GM23338 (cell line): ENCODE measurements at regions not wholly inside any gene's neighbourhood (a gene's known extent, or its start where the extent isn't known, plus 50 kb on each side); places are given as distances from the start of the nearest gene placed in this dataset.

Source experiments
- ATAC-seq: fragments of 200-7000 bp; cut with Tn5 transposase; 3 replicates; pipeline ENCODE4 v1.9.1; 2020
- DNase-seq: peaks from one replicate; pipeline ENCODE4 v3.0.0-alpha.2; 2015; ENCODE audit warnings: low spot score
- H2AFZ ChIP-seq: fragments of 200-600 bp; sonication (generic); 2 replicates; pipeline ENCODE4 v1.8.0; 2016; ENCODE audit warnings: antibody characterized with exemption, mild to moderate bottlenecking, moderate library complexity
- H3F3A ChIP-seq: fragments of 200-600 bp; sonication (generic); replicated peaks from 2 replicates; pipeline ENCODE4 v1.8.0; 2017; ENCODE audit warnings: antibody characterized with exemption, mixed run types, low read depth
- H3K27ac ChIP-seq: fragments of 200-600 bp; sonication (generic); 2 replicates; pipeline ENCODE4 v1.6.1; 2016; ENCODE audit warnings: low read depth
- H3K27me3 ChIP-seq: fragments of 200-600 bp; sonication (generic); 2 replicates; pipeline ENCODE4 v1.8.0; 2016; ENCODE audit warnings: mild to moderate bottlenecking, mixed run types, moderate library complexity; ENCODE audit not compliant: insufficient read depth
- H3K36me3 ChIP-seq: fragments of 200-600 bp; sonication (generic); 2 replicates; pipeline ENCODE4 v1.8.0; 2016; ENCODE audit warnings: mild to moderate bottlenecking; ENCODE audit not compliant: insufficient read depth
- H3K4me1 ChIP-seq: fragments of 200-600 bp; sonication (generic); 2 replicates; pipeline ENCODE4 v1.8.0; 2016; ENCODE audit warnings: mild to moderate bottlenecking, moderate library complexity; ENCODE audit not compliant: insufficient read depth
- H3K4me2 ChIP-seq: fragments of 200-600 bp; sonication (generic); 2 replicates; pipeline ENCODE4 v1.7.1; 2017; ENCODE audit warnings: mixed run types
- H3K4me3 ChIP-seq: fragments of 200-600 bp; sonication (generic); 2 replicates; pipeline ENCODE4 v1.6.1; 2016; ENCODE audit warnings: mixed run types
- H3K79me2 ChIP-seq: fragments of 200-600 bp; sonication (generic); replicated peaks from 2 replicates; pipeline ENCODE4 v1.8.0; 2017; ENCODE audit warnings: mild to moderate bottlenecking; ENCODE audit not compliant: insufficient read depth
- H3K9me2 ChIP-seq: fragments of 200-600 bp; sonication (generic); 2 replicates; pipeline ENCODE4 v1.8.0; 2017; ENCODE audit not compliant: insufficient read depth
- H4K20me1 ChIP-seq: fragments of 200-600 bp; sonication (generic); replicated peaks from 2 replicates; pipeline ENCODE4 v1.8.0; 2017; ENCODE audit warnings: mild to moderate bottlenecking; ENCODE audit not compliant: insufficient read depth
- H3K27ac Mint-ChIP-seq: 2 replicates; pipeline ENCODE4 v1.8.0; 2020; ENCODE audit warnings: inconsistent platforms, mild to moderate bottlenecking, moderate library complexity, mixed read lengths
- H3K27me3 Mint-ChIP-seq: 3 replicates; pipeline ENCODE4 v1.8.0; 2022; ENCODE audit warnings: low read depth, mild to moderate bottlenecking, moderate library complexity, mixed read lengths, inconsistent platforms; ENCODE audit not compliant: insufficient read depth, poor library complexity
- H3K36me3 Mint-ChIP-seq: 3 replicates; pipeline ENCODE4 v1.8.0; 2021; ENCODE audit warnings: low read depth, mild to moderate bottlenecking, inconsistent platforms, moderate library complexity, mixed read lengths
- H3K4me1 Mint-ChIP-seq: 3 replicates; pipeline ENCODE4 v1.8.0; 2020; ENCODE audit warnings: mild to moderate bottlenecking, inconsistent platforms, mixed read lengths
- H3K4me3 Mint-ChIP-seq: 3 replicates; pipeline ENCODE4 v1.8.0; 2021; ENCODE audit warnings: moderate library complexity, mild to moderate bottlenecking, inconsistent platforms, mixed read lengths
- H3K9me3 Mint-ChIP-seq: 3 replicates; pipeline ENCODE4 v1.8.0; 2020; ENCODE audit warnings: moderate library complexity, mild to moderate bottlenecking, inconsistent platforms, mixed read lengths
- CREB1 ChIP-seq: fragments of 250-450 bp; sonication (Bioruptor Pico); IDR thresholded peaks from 2 replicates; pipeline ENCODE4 v1.5.0; 2020; ENCODE audit warnings: low read depth, mild to moderate bottlenecking, moderate library complexity
- EZH2 ChIP-seq: fragments of 200-600 bp; sonication (generic); IDR thresholded peaks from one replicate; pipeline ENCODE4 v1.8.0; 2017; ENCODE audit warnings: antibody characterized with exemption, mild to moderate bottlenecking, low read depth; ENCODE audit not compliant: unreplicated experiment
- EZH2phosphoT487 ChIP-seq: fragments of 200-600 bp; sonication (generic); IDR thresholded peaks from one replicate; pipeline ENCODE4 v1.8.1; 2018; ENCODE audit warnings: antibody characterized with exemption; ENCODE audit not compliant: unreplicated experiment
- POLR2AphosphoS5 ChIP-seq: IDR thresholded peaks from 2 replicates; pipeline ENCODE4 v1.6.1; 2016; ENCODE audit warnings: antibody characterized with exemption, low read depth
- ZNF114 ChIP-seq: fragments of 250-450 bp; sonication (Bioruptor Pico); IDR thresholded peaks from 2 replicates; pipeline ENCODE4 v1.5.0; 2020; ENCODE audit warnings: mild to moderate bottlenecking, moderate library complexity
- ZNF462 ChIP-seq: fragments of 250-450 bp; sonication (Bioruptor Pico); IDR thresholded peaks from 2 replicates; pipeline ENCODE4 v1.5.0; 2020; ENCODE audit warnings: mild to moderate bottlenecking, moderate library complexity
- TF ChIP-seq, protein P1 (sequence below): IDR thresholded peaks from one replicate; pipeline ENCODE4 v1.6.1; 2018; ENCODE audit warnings: antibody characterized with exemption; ENCODE audit not compliant: unreplicated experiment
- TF ChIP-seq, protein P2 (sequence below): IDR thresholded peaks from 2 replicates; pipeline ENCODE4 v1.6.1; 2016; ENCODE audit warnings: antibody characterized with exemption

- no peak for TF ChIP-seq ZNF462 (CRISPR knock-in tag)
Measured at GRCh38 chr20:48458003-48458377, 369.8 kb downstream of the PREX1 start (continued).

DNA sequence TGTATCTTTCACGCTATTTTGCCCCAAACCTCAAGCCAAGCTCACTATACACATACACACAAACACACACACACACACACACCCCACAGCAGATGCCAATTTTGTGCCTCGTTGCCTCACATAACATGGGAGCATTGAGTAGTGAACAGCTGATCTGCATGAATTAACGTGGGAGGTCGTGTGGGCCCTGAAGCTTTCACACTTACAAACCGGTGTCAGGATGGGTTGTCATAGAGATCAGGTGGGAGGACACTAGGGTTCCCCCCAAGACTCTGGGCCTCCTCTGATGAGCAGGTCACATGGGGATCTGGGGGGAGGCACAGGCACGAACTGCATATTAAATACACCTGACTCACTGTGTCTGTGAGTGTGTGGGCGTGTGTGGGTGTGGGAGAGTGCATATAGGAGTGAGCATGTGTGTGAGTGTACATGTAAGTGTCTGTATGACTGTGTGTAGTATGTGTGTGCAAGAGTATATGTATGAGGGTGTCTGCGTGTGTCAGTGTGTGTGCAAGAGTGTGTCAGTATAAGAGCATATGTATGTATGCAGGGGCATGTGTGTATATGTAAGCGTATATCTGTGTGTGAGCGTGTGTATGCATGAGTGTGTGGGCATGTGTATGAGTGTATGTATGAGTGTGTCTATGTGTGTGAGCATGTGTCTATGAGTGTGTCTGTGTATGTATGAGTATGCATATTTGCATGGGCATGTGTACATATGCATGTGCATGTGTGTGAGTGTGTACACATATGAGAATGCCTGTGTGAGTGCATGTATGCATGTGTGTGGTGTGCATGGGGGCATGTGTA is 370.4 kb downstream of the PREX1 start:
- peak overlapping the region; percentile 1; the same call in 1 of the 2 replicates for H3K27ac Mint-ChIP-seq
- Histone ChIP-seq H3K4me1 (peaks cover 10% of the 10 kb centered on the region), H3K79me2 (no peaks in the 10 kb centered on the region), H3K4me3 (no peak overlapping the region), H2AFZ (no peak overlapping the region), H3F3A (no peaks in the 10 kb centered on the region), H3K27ac (no peak overlapping the region), H3K9me2 (no peaks in the 10 kb centered on the region), H3K36me3 (no peaks in the 10 kb centered on the region), H3K4me2 (no peak overlapping the region), H4K20me1 (no peaks in the 10 kb centered on the region), H3K27me3 (no peaks in the 10 kb centered on the region)
- H3K36me3 Mint-ChIP-seq: no peaks in the 10 kb centered on the region
- DNase-seq (no peak), ATAC-seq (no peak)
- H3K9me3 Mint-ChIP-seq: no peaks in the 10 kb centered on the region
- no peak overlapping the region for H3K4me3 Mint-ChIP-seq
- TF ChIP-seq CREB1 (CRISPR knock-in tag) (no peak), POLR2AphosphoS5 (no peak), ZNF114 (CRISPR knock-in tag) (no peak), EZH2 (no peak), EZH2phosphoT487 (no peak)
- TF ChIP-seq, protein P1, sequence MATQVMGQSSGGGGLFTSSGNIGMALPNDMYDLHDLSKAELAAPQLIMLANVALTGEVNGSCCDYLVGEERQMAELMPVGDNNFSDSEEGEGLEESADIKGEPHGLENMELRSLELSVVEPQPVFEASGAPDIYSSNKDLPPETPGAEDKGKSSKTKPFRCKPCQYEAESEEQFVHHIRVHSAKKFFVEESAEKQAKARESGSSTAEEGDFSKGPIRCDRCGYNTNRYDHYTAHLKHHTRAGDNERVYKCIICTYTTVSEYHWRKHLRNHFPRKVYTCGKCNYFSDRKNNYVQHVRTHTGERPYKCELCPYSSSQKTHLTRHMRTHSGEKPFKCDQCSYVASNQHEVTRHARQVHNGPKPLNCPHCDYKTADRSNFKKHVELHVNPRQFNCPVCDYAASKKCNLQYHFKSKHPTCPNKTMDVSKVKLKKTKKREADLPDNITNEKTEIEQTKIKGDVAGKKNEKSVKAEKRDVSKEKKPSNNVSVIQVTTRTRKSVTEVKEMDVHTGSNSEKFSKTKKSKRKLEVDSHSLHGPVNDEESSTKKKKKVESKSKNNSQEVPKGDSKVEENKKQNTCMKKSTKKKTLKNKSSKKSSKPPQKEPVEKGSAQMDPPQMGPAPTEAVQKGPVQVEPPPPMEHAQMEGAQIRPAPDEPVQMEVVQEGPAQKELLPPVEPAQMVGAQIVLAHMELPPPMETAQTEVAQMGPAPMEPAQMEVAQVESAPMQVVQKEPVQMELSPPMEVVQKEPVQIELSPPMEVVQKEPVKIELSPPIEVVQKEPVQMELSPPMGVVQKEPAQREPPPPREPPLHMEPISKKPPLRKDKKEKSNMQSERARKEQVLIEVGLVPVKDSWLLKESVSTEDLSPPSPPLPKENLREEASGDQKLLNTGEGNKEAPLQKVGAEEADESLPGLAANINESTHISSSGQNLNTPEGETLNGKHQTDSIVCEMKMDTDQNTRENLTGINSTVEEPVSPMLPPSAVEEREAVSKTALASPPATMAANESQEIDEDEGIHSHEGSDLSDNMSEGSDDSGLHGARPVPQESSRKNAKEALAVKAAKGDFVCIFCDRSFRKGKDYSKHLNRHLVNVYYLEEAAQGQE: no peak
- TF ChIP-seq, protein P2, sequence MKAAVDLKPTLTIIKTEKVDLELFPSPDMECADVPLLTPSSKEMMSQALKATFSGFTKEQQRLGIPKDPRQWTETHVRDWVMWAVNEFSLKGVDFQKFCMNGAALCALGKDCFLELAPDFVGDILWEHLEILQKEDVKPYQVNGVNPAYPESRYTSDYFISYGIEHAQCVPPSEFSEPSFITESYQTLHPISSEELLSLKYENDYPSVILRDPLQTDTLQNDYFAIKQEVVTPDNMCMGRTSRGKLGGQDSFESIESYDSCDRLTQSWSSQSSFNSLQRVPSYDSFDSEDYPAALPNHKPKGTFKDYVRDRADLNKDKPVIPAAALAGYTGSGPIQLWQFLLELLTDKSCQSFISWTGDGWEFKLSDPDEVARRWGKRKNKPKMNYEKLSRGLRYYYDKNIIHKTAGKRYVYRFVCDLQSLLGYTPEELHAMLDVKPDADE: no peak
- peaks cover 5% of the 10 kb centered on the region for H3K27me3 Mint-ChIP-seq
- H3K4me1 Mint-ChIP-seq: peaks cover 24% of the 10 kb centered on the region
